Uterus (tissue), 2 donors: ENCODE measurements at regions not wholly inside any gene's neighbourhood (a gene's known extent, or its start where the extent isn't known, plus 50 kb on each side); places are given as distances from the start of the nearest gene placed in this dataset.

Experiments used
- CTCF ChIP-seq, 4 experiments: fragments of 200-600 bp in 2 of 4; fragments of 450-650 bp in 2 of 4; sonication (generic) in 2 of 4; IDR thresholded peaks; one replicate each; pipeline ENCODE4 v1.5.1; 2016 to 2019; ENCODE audit warnings: antibody characterized with exemption in 4 of 4, mild to moderate bottlenecking in 2 of 4, moderate library complexity in 1 of 4
- POLR2A ChIP-seq, 2 donors: fragments of 450-650 bp; IDR thresholded peaks; one replicate each; pipeline ENCODE4 v1.6.1; 2016; ENCODE audit warnings: antibody characterized with exemption in 2 of 2, mild to moderate bottlenecking in 1 of 2, moderate library complexity in 1 of 2

DNA sequence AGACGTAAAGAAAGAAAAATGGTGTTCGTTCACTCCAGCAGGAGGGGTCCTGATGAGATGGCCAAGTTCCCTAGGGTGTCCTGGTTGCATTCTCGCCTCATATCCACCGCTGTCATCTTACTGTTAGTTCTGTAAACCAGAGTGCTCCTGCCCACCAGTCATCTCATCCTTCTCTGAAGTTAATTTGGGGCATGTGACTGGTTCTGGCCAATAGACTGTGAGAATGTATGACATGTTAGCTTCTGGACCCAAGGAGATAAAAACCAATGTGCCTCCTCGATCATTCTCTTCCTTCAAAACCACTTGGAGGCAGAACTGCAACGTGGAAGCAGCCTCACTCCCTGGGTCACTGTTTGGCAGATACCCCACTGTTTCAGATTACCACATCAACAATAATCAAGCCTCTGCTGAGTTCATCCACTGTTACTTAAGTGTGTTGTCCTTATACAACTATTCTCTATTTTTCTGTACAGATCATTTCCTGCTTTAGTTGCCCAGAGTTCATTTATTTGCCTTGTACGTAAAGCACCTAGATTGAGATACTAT, 759.1 kb downstream of the TSN start:
- TF ChIP-seq CTCF (IDR thresholded peaks at IDR 0.05): no peak
- TF ChIP-seq POLR2A (IDR thresholded peaks at IDR 0.05): no peak
